ENCODE measurements at regions not wholly inside any gene's neighbourhood (a gene's known extent, or its start where the extent isn't known, plus 50 kb on each side); places are given as distances from the start of the nearest gene placed in this dataset.

DNA sequence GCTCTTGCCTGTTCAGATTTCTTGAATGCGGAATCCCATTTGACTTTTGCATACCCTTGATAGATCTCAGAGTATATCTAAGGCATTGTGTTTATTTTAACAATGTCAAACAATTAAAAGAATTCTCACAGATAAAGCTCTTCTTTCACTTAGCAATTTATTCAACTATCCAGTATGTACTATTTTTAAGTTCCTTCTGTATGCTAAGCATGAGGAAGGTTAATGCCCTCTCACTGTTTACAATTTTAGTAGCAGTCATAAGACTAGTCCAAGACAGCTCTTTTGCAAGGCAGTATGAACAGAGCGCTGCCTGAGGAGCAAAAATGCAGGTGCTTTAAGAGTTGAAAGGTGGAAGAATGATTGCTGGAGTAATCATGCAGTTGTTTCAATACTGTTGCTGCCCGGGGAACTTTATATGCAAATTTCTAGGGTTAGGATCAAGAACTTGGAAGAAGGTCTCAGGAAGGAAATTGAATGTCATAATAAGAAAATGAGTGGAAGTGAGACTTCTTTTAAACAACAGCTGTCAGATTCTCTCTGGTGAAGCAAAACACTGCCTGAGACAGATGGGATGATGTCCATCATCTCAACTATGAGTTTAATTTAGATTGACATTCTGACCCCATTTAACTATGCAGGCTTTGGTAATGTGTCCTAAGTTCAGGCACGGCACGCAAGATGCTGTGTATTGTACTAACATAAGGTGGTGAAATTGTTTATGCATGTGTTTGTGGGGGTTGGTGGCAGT, 1303.5 kb upstream of the CITED2 start:
- TF ChIP-seq, protein P1, sequence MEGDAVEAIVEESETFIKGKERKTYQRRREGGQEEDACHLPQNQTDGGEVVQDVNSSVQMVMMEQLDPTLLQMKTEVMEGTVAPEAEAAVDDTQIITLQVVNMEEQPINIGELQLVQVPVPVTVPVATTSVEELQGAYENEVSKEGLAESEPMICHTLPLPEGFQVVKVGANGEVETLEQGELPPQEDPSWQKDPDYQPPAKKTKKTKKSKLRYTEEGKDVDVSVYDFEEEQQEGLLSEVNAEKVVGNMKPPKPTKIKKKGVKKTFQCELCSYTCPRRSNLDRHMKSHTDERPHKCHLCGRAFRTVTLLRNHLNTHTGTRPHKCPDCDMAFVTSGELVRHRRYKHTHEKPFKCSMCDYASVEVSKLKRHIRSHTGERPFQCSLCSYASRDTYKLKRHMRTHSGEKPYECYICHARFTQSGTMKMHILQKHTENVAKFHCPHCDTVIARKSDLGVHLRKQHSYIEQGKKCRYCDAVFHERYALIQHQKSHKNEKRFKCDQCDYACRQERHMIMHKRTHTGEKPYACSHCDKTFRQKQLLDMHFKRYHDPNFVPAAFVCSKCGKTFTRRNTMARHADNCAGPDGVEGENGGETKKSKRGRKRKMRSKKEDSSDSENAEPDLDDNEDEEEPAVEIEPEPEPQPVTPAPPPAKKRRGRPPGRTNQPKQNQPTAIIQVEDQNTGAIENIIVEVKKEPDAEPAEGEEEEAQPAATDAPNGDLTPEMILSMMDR (IDR thresholded peaks at IDR 0.05; ENCODE audit: control insufficient read depth, extremely low read depth, insufficient read depth): no peak
- no peak overlapping the region for H3K4me3 ChIP-seq (ENCODE audit: low read depth, low read length)
- DNase-seq (ENCODE audit: low read depth): no peak

DNA sequence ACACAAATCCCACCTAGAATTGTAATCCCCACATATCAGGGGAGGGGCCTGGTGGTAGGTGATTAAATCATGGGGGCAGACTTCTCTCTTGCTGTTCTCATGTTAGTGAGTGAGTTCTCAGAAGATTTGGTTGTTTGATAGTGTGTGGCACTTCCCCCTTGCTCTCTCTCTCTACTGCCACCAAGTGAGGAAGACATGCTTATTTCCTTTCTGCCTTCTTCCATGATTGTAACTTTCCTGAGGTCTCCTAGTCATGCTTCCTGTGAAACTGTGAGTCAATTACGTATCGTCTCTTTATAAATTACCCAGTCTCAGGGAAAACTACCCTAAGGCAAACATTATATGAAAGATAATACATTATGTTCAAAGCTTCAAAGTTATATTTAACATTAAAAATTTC, 1297.5 kb upstream of the CITED2 start:
- H3K4me3 ChIP-seq (ENCODE audit: low read depth, low read length): no peak overlapping the region
- no peak for DNase-seq (ENCODE audit: low read depth)
- TF ChIP-seq, protein P1 (IDR thresholded peaks at IDR 0.05; ENCODE audit: control insufficient read depth, extremely low read depth, insufficient read depth): no peak

DNA sequence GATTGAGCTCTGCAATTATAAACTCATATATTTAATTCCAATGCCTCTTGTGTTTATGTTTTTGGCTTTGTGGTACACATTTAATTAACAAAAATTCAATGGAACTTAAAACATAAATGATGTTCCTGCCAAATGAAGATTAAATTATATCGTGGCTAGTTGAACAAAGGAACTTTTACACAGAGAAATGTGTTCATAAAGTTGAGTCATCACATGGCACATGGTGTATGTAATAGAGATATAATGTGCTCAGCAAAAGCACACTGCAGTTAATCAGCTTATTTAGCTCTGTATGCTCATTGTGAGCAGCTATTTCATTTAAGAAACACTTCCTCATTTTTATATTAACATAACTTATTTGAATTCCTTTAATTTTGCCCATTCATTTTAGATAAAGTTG, 1295.6 kb upstream of the CITED2 start:
- no peak for DNase-seq (ENCODE audit: low read depth)
- no peak overlapping the region for H3K4me3 ChIP-seq (ENCODE audit: low read depth, low read length)
- TF ChIP-seq, protein P1 (IDR thresholded peaks at IDR 0.05; ENCODE audit: control insufficient read depth, extremely low read depth, insufficient read depth): no peak

DNA sequence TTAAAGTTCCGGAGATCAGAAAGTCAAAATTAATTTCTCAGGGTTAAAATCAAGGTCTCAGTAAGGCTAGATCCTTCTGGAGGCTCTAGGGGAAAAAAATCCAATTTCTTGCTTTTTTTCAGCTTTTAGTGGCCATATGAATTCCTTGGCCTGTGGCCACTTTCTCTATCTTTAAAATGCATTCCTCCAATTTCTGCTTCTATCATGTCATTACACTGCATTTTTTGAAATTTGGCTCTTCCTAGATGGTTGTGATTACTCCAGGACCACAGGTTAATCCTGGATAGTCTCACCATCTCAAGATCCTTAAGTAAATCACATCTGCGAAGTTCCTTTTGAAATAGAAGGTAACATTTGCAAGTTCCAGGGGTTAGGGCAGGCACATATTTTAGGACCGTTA, 1294.9 kb upstream of the CITED2 start:
- H3K4me3 ChIP-seq (ENCODE audit: low read depth, low read length): no peak overlapping the region
- no peak for DNase-seq (ENCODE audit: low read depth)
- TF ChIP-seq, protein P1 (IDR thresholded peaks at IDR 0.05; ENCODE audit: control insufficient read depth, extremely low read depth, insufficient read depth): no peak

DNA sequence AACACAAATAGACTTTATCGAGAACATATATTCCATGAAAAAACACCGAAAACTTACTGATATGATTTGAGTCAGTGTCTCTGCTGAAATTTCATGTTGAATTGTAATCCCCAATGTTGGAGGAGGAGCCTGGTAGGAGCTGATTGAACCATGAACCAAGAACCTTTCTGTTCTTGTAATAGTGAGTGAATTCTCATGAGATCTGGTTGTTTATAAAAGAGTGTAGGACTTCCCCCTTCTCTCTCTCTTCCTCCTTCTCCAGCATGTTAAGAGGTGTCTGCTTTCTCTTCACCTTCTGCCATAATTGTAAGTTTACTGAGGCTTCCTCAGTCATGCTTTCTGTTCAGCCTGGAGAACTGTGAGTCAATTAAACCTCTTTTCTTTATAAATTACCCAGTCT, 1289.3 kb upstream of the CITED2 start:
- TF ChIP-seq, protein P1 (IDR thresholded peaks at IDR 0.05; ENCODE audit: control insufficient read depth, extremely low read depth, insufficient read depth): no peak
- no peak for DNase-seq (ENCODE audit: low read depth)
- no peak overlapping the region for H3K4me3 ChIP-seq (ENCODE audit: low read depth, low read length)

DNA sequence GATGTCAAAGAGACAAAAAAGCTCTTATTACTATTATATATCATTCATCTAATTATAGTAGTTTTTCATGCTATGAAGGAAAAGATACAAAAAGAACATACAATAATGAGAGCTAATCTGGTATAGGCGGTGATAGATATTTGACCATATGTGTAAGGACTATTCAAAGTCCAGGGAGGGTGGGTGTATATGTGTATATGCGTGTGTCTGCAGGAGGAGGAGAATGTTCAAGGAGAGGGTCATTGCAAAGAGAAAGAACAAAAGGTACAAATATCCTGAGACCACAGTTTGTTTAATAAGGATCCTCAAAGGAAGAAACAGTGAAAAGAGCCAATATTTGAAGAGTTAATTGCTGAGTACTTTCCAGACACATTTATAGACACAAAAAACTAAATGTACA, 1288.6 kb upstream of the CITED2 start:
- no peak overlapping the region for H3K4me3 ChIP-seq (ENCODE audit: low read depth, low read length)
- TF ChIP-seq, protein P1 (IDR thresholded peaks at IDR 0.05; ENCODE audit: control insufficient read depth, extremely low read depth, insufficient read depth): no peak
- no peak for DNase-seq (ENCODE audit: low read depth)

DNA sequence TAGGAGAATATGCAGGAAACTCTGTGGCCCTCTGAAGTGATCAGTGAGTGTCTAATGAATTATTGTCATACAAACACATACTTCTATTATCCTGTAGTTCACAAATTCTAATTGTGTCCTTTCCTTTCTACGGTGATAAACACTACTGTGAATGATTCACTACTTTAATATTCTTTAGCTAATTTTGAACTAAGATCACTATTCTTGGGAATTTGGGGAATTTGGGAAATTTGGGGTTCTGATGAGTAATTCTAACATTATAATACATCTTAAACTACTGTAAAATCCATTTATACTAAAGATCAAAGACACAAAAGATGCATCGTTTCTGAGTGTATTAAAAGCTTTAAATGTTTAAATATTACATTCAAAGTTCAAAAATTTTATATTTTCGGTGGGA, 1287.2 kb upstream of the CITED2 start:
- no peak overlapping the region for H3K4me3 ChIP-seq (ENCODE audit: low read depth, low read length)
- no peak for DNase-seq (ENCODE audit: low read depth)
- TF ChIP-seq, protein P1 (IDR thresholded peaks at IDR 0.05; ENCODE audit: control insufficient read depth, extremely low read depth, insufficient read depth): no peak
